H1 (cell line): ENCODE measurements at regions not wholly inside any gene's neighbourhood (a gene's known extent, or its start where the extent isn't known, plus 50 kb on each side); places are given as distances from the start of the nearest gene placed in this dataset.

Source experiments
- KDM1A ChIP-seq: fragments of 200-600, 300-600 bp; sonication (generic); IDR thresholded peaks from 2 replicates; pipeline ENCODE4 v1.7.1; 2016; ENCODE audit warnings: mild to moderate bottlenecking, low read length, borderline replicate concordance
- RXRA ChIP-seq: IDR thresholded peaks from 2 replicates; pipeline ENCODE4 v1.6.1; 2011; ENCODE audit warnings: low read depth, mild to moderate bottlenecking, low read length, moderate library complexity; ENCODE audit not compliant: insufficient read depth

GRCh38 chr16:5422643-5423496 lies 325.3 kb upstream of the EEF2KMT start (continued):
- TF ChIP-seq KDM1A (no peak), RXRA (no peak)
